ENCODE measurements at regions not wholly inside any gene's neighbourhood (a gene's known extent, or its start where the extent isn't known, plus 50 kb on each side); places are given as distances from the start of the nearest gene placed in this dataset.

DNA sequence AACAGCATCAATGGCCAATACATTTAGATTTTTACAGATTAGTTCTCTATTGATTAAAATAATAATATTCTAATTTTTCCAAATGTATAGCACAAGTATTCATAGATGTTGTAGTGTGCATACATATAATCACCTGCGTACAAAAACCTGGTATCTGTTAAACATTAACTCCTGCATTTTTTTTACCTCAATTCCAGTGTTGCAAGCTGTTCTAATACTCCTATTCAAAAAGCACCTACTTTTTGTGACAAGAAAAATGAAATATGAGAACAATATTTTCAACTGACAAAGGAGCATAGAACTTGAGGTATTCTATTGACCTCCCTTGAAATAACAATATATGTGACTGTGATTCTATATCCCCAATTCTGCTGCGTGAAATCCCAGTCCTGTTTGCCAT, 422.9 kb upstream of the PCDH20 start:
- no peaks in the 10 kb centered on the region for H3K4me1 Mint-ChIP-seq
- Histone ChIP-seq H3K27ac (ENCODE audit: insufficient read length, low read depth, low read length) (no peak overlapping the region), H3K56ac (ENCODE audit: insufficient read length, low read depth, low read length) (no peak overlapping the region), H2BK12ac (ENCODE audit: insufficient read length, low read depth, low read length) (no peak overlapping the region), H4K8ac (replicated peaks; ENCODE audit: insufficient read length, low read depth, low read length) (no peak overlapping the region), H2BK20ac (ENCODE audit: low read depth, low read length, poor library complexity, severe bottlenecking) (no peak overlapping the region), H3K9me3 (ENCODE audit: control insufficient read depth, low read depth, low read length) (no peaks in the 10 kb centered on the region), H3K9ac (ENCODE audit: extremely low read depth, insufficient read length, low read length) (no peak overlapping the region), H2AK5ac (ENCODE audit: insufficient read length, low read length) (no peak overlapping the region), H3K4me2 (ENCODE audit: insufficient read depth, insufficient read length, low read length) (no peak overlapping the region), H2AFZ (ENCODE audit: low read length) (no peak overlapping the region), H4K5ac (ENCODE audit: insufficient read length, low read depth, low read length) (no peak overlapping the region), H3K14ac (ENCODE audit: insufficient read depth, low read length) (no peak overlapping the region), H2BK120ac (ENCODE audit: low read depth, low read length, poor library complexity, severe bottlenecking) (no peak overlapping the region), H3K79me1 (ENCODE audit: insufficient read depth, low read depth, low read length, poor library complexity, severe bottlenecking) (no peaks in the 10 kb centered on the region), H3K4me1 (ENCODE audit: insufficient read depth, low read length) (no peaks in the 10 kb centered on the region), H3K79me2 (ENCODE audit: insufficient read depth, low read length) (no peaks in the 10 kb centered on the region), H4K20me1 (ENCODE audit: control insufficient read depth, insufficient read depth, insufficient read length) (no peaks in the 10 kb centered on the region), H3K4ac (ENCODE audit: low read depth, low read length) (no peak overlapping the region), H3K23ac (ENCODE audit: insufficient read length, low read depth, low read length) (no peak overlapping the region), H2BK15ac (ENCODE audit: low read depth, low read length) (no peak overlapping the region), H4K91ac (ENCODE audit: insufficient read length, low read depth, low read length) (no peak overlapping the region), H3T11ph (ENCODE audit: low read length) (no peak overlapping the region), H3K23me2 (ENCODE audit: insufficient read length, low read depth, low read length, poor library complexity, severe bottlenecking) (no peaks in the 10 kb centered on the region), H3K27me3 (ENCODE audit: insufficient read depth, low read length) (no peaks in the 10 kb centered on the region), H3K18ac (ENCODE audit: insufficient read length, low read depth, low read length) (no peak overlapping the region), H2BK5ac (ENCODE audit: insufficient read length, low read length) (no peak overlapping the region)
- no CpG with 5 or more reads among the region's 2 CpGs for WGBS (ENCODE audit: extremely low coverage, insufficient read length, low lambda C conversion rate)
- TF ChIP-seq, protein P1, sequence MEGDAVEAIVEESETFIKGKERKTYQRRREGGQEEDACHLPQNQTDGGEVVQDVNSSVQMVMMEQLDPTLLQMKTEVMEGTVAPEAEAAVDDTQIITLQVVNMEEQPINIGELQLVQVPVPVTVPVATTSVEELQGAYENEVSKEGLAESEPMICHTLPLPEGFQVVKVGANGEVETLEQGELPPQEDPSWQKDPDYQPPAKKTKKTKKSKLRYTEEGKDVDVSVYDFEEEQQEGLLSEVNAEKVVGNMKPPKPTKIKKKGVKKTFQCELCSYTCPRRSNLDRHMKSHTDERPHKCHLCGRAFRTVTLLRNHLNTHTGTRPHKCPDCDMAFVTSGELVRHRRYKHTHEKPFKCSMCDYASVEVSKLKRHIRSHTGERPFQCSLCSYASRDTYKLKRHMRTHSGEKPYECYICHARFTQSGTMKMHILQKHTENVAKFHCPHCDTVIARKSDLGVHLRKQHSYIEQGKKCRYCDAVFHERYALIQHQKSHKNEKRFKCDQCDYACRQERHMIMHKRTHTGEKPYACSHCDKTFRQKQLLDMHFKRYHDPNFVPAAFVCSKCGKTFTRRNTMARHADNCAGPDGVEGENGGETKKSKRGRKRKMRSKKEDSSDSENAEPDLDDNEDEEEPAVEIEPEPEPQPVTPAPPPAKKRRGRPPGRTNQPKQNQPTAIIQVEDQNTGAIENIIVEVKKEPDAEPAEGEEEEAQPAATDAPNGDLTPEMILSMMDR (conservative IDR thresholded peaks at IDR 0.05) = no peak
- H3K27me3 Mint-ChIP-seq (ENCODE audit: low read depth) = no peaks in the 10 kb centered on the region
- no peak overlapping the region for H3K27ac Mint-ChIP-seq
- no peak overlapping the region for H3K4me3 Mint-ChIP-seq
- no peak for DNase-seq
- no peaks in the 10 kb centered on the region for H3K9me3 Mint-ChIP-seq
- H3K36me3 Mint-ChIP-seq (ENCODE audit: insufficient read depth in 1 of 3, low read depth in 3 of 3) = no peaks in the 10 kb centered on the region
